GM18907 (cell line): ENCODE measurements at regions not wholly inside any gene's neighbourhood (a gene's known extent, or its start where the extent isn't known, plus 50 kb on each side); places are given as distances from the start of the nearest gene placed in this dataset.

Experiments
- ATAC-seq: cut with Tn5 transposase; IDR thresholded peaks from one replicate; pipeline ENCODE4 v1.9.1; 2021; ENCODE audit warnings: mild to moderate bottlenecking, moderate library complexity; ENCODE audit not compliant: unreplicated experiment

DNA sequence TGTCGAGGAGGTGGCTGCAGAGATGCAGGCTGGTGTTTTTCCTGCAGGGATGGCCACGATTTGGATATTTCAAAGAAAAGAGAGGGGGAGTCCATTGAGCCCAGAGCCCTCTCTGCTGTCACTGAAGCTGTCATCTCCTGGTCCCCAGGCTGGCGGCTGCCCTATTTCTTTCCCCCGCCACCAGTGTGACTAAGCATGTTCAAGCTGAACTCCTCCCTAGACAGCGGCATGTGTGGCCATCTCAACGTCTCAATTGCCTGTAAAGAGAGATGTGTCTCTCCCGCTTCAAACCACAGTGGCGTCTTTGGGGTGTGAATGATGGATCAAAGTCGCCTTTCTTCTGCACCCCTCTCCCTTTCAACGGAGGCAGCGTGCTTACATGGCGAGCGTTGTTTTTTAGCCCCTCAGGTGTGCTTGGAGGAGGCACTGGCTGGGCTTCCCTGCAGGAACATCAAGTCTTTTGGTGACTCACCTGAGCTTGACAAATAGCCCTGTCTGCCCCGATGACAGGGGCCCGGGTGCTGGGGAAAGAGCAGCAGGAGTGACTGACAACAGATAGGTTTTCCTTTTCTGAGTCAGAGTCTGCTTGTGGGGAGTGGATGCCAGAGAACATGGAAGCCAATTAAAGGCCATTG lies 346.4 kb upstream of the AJAP1 start:
- no peak for ATAC-seq

DNA sequence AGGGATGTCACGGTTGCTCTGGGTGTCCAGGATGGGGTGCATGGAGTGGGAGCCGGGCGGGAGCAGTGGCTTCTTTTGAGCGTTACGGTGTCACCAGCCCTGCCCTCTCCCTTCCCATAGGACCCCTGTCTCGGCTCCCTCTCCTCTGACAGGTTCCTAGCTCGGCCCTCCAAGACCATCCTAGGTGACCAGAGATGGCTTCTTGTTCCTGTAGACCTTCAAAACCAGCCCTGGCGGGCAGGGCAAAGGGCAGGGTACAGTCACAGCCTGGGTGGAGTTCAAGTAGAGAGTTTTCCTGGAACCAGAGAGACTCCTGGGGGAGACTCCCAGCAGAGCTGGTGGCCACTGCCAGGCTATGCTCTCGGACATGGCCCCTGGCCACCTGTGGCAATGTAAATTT lies 345.6 kb upstream of the AJAP1 start:
- no peak for ATAC-seq

DNA sequence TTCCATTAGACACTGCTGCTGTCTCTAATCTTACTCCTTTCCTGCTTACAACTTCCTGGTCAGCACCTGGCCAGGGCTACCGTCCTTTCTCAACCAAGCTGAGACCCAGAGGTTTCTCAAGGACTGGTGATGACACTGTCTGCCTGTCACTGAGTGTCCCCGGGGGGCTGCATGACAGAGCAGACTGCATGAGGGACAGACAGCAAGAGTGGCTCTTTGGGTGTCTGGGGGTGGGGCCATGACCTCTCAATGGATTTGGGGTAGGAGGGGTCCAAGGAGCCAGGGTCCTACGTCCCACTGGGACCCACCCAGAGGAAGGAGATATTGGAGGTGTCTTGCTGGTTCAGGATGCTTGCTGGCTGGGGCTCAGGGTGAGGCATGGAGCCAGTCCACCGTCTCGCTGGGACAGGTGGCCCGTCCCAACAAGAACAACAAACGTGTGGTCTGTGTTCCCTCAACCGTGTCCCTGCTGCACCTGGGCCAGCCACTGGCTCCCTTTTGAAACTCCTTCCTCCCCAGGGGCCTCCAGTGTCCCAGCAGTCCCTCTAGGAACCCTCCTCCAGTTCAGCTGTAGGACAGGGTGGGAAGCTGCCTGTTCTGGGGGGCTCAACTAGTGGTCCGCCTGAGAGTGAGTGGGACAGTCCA lies 344.6 kb upstream of the AJAP1 start:
- ATAC-seq = no peak

DNA sequence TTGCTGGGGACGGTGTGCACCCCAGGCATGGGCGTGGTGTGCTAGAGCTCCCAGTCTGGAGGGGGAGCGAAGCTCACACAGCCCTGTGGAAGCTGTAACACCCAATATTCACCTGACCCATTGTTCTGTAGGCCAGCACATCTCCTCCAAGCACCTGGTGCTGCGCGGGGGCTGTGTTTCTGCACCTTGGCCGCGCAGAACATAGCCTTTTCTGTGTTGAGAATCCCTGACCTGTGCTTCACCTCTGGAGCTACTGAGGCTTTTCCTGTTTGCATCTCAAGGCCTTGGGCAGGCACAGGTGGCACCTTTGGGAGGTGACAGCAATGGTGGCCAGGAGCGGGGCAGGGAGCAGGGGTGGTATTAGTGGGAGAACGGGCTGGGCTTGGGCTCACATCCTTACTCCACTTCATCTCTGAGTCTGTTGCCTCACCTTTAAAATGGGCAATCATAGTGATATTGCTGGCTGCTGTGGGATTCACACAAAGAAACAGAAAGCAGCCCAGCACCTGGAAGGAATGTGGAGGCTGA lies 343.9 kb upstream of the AJAP1 start:
- ATAC-seq = no peak

DNA sequence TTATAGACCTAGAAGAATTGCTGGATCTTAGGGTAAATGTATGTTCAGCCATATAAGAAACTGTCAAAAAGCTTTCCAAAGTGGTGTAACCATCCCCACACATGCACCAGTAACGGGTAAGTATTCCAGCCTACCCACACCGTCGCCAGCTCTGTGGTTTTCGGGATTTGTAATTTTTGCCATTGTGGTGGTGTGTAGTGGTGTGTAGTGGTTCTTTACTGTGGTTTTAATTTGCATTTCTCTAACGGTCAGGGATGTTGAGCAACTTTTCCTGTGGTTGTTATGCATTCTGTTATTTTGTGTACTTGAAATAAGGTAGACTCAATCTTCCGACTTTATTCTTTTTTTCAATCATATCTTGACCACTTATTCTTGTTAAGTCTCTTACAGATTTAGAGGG lies 342.4 kb upstream of the AJAP1 start:
- ATAC-seq = no peak

DNA sequence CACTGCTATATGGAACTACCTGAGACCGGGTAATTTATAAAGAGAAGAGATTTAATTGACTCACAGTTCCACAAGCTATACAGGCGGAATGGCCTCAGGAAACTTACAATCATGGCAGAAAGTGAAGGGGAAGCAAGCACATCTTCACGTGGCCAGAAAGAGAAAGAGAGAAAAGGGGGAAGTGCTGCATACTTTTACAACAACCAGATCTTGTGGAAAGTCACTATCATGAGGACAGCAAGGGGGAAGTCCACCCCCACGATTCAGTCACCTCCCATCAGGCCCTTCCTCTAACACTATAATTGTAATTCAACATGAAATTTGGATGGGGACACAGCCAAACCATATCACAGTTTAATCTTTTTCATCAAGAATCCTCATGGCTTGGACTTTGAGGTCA lies 339.2 kb upstream of the AJAP1 start:
- ATAC-seq = no peak

DNA sequence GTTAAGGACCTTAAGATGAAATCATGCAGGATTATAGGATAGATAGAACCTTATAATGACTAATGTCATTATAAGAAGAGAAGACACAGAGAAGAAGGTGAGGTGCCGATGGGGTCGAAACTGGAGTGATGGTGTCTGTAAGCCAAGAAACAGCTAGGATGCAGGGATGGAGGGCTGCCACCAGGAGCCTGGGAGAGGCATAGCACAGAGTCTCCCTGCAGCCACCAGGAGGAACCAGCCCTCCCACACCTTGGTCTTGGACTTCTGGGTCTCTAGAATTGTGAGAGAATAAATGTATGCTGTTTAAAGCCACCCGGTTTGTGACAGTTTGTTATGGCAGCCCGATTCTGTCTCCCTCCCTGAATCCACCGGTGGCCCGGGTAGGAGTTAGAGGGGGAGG lies 337.2 kb upstream of the AJAP1 start:
- no peak for ATAC-seq

DNA sequence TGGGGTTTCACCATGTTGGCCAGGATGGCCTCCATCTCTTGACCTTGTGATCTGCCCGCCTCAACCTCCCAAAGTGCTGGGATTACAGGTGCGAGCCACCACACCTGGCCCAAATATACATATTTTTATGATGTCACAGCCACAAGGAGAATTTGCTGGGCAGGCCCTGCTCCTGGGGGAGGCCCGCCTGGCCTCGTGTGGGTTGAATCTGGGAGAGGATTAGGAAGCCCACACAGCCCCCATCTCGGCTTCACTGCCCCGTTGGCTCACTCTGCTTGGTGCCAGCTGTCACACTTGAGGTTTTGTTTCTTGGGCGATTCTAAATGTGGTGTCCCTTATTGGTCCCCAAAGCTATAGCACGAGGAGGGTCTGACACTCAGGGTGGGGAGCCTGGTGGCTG lies 335.7 kb upstream of the AJAP1 start:
- no peak for ATAC-seq

DNA sequence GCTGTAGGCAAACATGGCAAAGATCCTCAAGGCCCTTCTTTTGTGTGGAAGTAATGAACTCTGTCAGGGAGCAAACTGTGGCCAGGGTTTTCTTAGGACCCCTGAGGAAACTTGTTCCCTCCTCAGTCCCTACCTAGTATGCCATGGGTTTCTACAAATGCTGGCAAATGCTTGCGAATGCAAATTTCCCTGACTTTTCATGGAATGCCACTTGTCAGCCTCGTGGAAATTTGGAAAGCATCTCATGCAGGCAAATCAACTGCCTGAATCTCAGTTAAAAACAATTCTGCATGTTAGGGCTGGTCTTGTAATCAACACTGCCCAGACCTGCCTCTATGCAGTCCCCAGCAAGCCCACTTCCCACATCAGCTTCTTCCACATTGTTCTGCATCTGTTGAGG lies 334.9 kb upstream of the AJAP1 start:
- ATAC-seq = no peak

DNA sequence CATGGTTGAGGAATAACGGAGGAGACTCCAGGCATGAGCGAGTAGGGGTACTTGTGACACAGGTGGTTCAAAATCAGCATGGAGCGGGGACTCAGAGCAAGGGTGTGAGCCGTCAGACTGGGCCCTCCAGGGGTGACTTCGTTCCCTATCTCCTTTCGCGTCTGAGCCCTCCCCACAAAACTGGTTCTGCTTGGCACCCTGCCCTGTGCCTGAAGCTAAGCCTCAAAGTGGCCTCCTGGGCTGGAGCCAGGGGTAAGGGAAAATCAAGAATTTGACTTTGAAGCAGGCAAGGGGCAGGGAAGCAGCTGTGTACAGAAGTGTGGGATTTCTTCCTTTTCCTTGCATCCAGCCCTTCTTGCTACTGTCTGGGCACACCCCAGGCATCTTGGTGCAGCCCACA lies 331.5 kb upstream of the AJAP1 start:
- ATAC-seq = no peak

DNA sequence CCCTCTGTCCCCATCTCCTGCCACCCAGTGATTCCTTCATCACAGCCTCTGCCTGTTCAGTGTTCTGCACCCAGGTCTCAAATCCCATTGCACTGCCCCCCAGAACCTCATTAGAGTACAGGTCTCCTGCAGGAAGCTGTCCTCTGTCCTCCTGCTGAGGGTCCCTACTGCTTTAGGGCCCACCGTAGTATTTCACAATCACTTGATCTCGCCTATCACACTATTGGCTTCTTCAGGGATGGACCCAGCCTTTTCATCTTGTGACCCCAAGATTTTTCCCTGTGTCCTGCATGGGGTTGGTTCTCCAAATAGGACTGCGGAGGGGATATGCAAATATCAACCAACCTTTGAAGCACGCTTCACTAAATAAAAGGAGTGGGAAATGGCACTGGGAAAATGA lies 331.1 kb upstream of the AJAP1 start:
- no peak for ATAC-seq

DNA sequence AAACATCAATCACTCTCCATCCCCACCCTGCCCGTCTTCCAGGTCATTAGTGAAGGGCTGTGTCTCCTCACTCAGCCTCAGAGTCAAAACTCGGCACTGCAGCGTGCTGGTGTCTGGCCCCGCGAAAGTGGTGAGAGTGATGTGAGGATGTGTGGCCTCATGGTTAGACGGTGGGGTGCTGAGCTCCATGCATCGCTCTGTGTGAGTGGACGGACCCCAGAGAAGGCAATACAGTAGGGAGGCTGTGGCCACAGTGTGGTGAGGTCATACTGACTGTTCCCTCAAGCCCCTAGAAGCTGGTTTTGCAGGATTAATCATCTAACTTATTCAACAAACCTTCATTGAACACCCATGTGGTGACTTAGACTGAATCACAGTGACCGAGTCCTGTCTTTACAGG lies 329.9 kb upstream of the AJAP1 start:
- ATAC-seq = no peak

DNA sequence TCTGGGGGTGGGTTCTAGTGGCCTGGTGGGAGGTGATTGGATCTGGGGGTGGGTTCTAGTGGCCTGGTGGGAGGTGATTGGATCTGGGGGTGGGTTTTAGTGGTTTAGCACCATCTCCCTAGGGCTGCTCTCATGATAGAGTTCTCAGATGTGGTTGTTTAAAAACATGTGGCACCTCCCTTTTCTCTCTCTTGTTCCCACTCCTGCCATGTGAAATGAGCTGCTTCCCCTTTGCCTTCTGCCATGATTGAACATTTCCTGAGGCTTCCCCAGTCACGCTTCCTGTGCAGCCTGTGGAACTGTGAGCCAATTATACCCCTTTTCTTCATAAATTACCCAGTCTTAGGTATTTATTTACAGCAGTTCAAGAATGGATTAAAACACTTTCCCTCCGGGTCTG lies 327.3 kb upstream of the AJAP1 start:
- ATAC-seq = no peak

DNA sequence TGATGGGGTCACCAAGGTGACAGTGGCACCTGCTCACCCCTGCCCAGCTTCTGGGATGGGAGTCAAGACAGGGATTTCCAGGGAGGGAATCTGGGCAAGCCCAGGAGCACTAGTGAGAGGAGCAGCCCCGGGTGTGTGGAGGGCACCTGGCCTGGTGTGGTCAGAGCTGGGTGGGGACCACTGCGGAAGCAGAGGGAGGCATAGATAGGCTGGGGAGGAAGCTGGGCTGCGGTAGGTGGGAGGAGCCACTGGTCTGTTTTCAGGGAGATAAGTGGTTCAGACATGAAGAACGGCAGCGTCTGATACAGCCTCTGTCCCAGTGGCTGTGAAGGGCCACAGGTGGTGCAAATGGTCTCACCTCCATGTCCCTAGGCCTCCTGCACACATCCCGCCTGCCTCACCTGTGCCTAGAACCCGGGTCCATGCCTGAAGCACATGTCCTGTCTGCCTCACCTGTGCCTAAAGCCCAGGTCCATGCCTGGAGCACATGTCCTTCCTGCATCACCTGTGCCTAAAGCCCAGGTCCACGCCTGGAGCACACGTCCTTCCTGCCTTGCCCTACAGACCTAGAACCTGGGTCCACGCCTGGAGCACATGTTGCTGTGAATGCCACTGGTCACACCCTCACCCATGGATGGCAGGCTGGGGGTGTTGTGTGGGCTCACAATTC lies 325.9 kb upstream of the AJAP1 start:
- no peak for ATAC-seq

DNA sequence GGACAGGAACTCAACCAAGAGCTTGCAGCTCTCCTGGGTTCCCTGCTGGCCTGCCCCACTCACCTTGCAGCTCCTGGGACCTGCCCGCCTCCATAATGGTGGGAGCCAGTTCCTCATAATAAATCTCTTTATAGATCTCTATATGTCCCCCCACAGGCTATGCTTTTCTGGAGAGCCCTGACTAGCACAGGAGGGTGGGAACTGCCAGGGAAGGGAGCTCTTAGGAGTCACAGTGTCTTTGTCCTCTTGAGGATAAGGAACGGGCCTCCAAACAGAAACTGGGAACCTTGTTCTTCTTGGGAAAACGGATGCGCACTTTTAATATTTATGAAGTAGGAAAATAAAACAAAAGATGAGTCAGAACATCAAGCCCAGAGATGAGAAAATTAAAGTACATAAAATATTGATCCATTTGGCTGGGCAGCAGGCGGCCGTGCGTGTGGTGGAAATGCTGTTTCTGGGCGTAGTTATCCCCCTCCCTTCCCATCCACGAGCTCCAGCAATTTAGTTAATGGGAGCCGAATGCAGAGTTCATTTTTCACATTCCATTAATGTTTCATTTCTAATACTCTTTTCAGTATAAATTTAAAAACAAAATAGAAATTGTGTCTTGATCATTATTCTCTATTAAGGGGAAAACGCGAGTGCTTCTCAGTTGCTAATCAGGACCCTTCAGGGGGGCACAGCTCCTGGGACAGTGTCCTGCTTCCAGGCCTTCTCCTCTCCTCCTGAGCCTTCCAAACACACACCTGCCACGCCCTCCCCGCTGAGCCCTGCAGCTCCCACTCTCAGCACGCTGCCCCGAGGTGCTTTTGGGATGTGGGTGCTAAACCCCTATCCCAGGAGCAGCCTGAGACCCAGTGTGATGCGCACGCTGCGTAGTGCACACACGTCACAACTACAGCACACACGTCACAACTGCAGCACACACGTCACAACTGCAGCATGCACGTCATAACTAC lies 323.3 kb upstream of the AJAP1 start:
- ATAC-seq = no peak

DNA sequence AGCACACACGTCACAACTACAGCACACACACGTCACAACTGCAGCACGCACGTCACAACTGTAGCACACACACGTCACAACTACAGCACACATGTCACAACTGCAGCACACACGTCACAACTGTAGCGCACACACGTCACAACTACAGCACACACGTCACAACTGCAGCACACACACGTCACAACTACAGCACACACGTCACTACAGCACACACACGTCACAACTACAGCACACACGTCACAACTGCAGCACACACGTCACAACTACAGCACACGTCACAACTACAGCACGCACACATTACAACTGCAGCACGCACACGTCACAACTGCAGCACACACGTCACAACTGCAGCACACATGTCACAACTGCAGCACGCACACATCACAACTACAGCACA lies 322.6 kb upstream of the AJAP1 start:
- ATAC-seq = no peak

DNA sequence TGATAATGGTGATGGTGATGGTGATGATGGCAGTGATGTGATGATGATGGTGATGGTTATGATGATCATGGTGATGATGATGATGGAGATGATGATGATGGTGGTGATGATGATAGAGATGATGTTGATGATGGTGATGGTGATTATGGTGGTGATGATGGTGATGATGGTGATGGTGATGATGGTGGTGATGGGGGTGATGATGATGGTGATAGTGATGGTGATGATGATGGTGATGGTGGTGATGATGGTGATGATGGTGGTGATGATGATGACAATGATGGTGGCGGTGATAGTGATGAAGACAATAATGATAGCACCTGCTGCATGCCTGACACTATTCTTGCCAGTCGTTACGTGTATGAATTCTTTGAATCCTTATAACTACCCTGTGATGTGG lies 317.9 kb upstream of the AJAP1 start:
- ATAC-seq = no peak

DNA sequence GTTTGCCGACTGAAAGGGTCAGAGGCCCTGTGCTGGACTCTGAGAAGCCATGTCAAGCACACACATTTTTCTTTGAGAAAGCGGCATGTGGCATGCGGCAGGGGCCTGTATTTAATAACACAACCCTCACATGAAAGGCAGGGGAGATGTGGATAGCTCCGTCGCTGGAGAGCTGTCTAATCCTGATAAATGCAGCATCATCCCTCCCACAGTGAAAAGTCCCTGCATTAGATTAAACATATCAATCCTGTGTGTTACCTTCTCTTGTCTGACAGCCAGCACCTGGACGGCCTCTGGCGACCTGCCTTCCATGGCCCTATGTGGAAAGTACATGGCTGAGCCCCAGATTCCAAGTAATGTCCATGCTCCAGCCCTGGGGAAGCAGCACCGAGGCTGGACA lies 313.0 kb upstream of the AJAP1 start:
- no peak for ATAC-seq

DNA sequence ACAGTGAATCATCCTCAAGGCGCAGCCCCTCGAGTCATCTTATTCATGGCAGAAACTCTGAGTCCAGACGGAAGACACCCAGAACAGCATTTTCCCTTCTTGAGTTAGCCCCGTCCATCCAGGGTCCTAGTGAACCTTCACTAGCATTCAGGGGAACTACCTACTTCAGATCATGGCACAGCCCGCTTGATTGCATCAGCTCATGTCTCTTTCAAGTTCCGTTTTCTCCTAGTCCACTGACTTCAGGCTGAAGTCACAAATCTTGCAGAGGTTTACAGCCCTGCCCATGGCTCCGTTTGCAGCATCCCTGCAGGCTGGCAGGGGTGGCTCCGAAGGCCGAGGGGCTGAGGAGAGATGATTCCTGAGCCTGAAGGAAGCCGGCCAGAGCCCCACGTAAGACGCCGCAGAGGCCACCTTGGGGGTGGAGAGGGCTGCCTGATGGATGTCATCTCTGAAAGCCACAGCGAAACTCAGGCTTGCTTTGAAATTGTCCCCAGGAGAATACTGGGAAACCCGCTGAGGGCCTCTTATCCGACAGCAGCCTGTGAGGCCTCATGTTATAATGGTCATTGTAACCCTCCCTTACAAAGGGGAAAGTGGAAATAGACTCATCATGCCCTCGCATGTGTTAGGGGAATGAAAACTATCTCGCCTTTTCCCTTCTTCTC lies 310.2 kb upstream of the AJAP1 start:
- ATAC-seq = no peak

DNA sequence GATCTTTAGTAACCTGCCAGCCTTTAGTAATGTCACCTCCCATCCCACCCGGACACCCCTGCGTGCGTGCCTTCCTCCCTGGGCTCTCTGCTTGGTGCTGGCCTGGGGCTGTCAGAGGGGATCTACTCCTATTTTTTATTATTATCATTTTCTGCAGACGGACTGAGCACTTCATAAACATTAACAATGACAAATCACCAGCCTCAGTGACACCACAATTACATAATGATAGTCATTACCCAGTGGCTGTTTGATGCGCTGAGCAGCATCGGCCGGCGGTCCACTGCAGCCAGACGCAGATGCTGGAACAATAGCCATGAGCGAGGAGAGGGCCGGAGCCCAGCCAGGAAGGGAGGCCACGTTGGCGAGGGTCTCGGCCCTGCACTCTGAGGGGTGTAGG lies 309.3 kb upstream of the AJAP1 start:
- ATAC-seq = no peak

DNA sequence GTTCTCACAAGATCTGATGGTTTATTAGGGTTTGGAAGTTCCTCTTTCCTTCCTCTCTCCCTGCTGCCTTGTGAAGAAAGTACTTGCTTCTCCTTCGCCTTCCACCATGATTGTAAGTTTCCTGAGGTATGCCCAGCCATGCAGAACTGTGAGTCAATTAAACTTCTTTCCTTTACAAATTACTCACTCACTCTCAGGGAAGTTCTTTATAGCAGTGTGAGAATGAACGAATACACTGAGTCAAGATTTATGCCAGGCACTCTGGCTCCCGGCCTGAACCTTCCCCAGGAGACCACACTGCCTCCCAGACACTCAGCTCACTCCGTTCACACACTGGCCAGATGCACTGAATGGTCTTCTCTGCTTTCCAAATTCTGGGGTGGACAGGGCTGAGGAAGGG lies 308.3 kb upstream of the AJAP1 start:
- no peak for ATAC-seq
